Osteocyte (in vitro differentiated cells): ENCODE measurements at regions not wholly inside any gene's neighbourhood (a gene's known extent, or its start where the extent isn't known, plus 50 kb on each side); places are given as distances from the start of the nearest gene placed in this dataset.

Source experiments
- DNase-seq: peaks from one replicate; pipeline ENCODE4 v3.0.0; 2021; ENCODE audit warnings: mixed read lengths; ENCODE audit not compliant: unreplicated experiment; ENCODE audit errors: extremely low spot score
- H3K27ac Mint-ChIP-seq: one replicate; pipeline ENCODE4 v1.8.0; 2021; ENCODE audit warnings: mild to moderate bottlenecking, mixed read lengths; ENCODE audit not compliant: unreplicated experiment
- H3K27me3 Mint-ChIP-seq: one replicate; pipeline ENCODE4 v1.8.0; 2021; ENCODE audit warnings: mixed read lengths; ENCODE audit not compliant: unreplicated experiment
- H3K36me3 Mint-ChIP-seq: one replicate; pipeline ENCODE4 v1.8.0; 2021; ENCODE audit warnings: mixed read lengths; ENCODE audit not compliant: unreplicated experiment
- H3K4me1 Mint-ChIP-seq: one replicate; pipeline ENCODE4 v1.8.0; 2021; ENCODE audit warnings: mixed read lengths; ENCODE audit not compliant: unreplicated experiment
- H3K4me3 Mint-ChIP-seq: one replicate; pipeline ENCODE4 v1.8.0; 2021; ENCODE audit warnings: mild to moderate bottlenecking, moderate library complexity, mixed read lengths; ENCODE audit not compliant: unreplicated experiment
- H3K9me3 Mint-ChIP-seq: one replicate; pipeline ENCODE4 v1.8.0; 2021; ENCODE audit warnings: mixed read lengths; ENCODE audit not compliant: unreplicated experiment
- CTCF ChIP-seq: fragments of 200-600 bp; sonication (generic); IDR thresholded peaks from 2 replicates; pipeline ENCODE4 v1.5.0; 2021; ENCODE audit warnings: antibody characterized with exemption, mild to moderate bottlenecking, moderate library complexity

GRCh38 chr10:32109603-32110002 lies 53.4 kb upstream of the KIF5B start:
- Mint-ChIP-seq H3K4me3 (no peak overlapping the region), H3K4me1 (peaks cover 27% of the 10 kb centered on the region), H3K36me3 (no peaks in the 10 kb centered on the region), H3K27ac (no peak overlapping the region), H3K27me3 (no peaks in the 10 kb centered on the region), H3K9me3 (no peaks in the 10 kb centered on the region)
- DNase-seq, result no peak
- TF ChIP-seq CTCF, result no peak
